Activated CD8-positive, alpha-beta memory T cell treated with anti-CD3 and anti-CD28 coated beads for 4 hours (primary cell): ENCODE measurements at regions not wholly inside any gene's neighbourhood (a gene's known extent, or its start where the extent isn't known, plus 50 kb on each side); places are given as distances from the start of the nearest gene placed in this dataset.
"Not testable (repeated sequence)": the region's sequence is repeated elsewhere in the genome, so short reads cannot be mapped to it uniquely, and the experiment has no call there.

Source experiments
- DNase-seq, 2 donors: peaks; one replicate each; pipeline ENCODE4 v3.0.0-alpha.2; 2020; ENCODE audit warnings: low read depth in 2 of 2

- DNase-seq, result no peak
Measured at GRCh38 chr19:33866696-33867095, 70.0 kb downstream of the KCTD15 start.

GRCh38 chr19:33868076-33868735 lies 71.5 kb downstream of the KCTD15 start:
- DNase-seq, result no peak

- DNase-seq, result no peak
Measured at GRCh38 chr19:33868788-33869412, 72.2 kb downstream of the KCTD15 start.

GRCh38 chr19:33870298-33870932 lies 73.7 kb downstream of the KCTD15 start:
- DNase-seq, result not testable (repeated sequence)

- no peak for DNase-seq
Measured at GRCh38 chr19:33871605-33872004, 74.9 kb downstream of the KCTD15 start.

- DNase-seq, result no peak
Measured at GRCh38 chr19:33872445-33873320, 76.0 kb downstream of the KCTD15 start.

GRCh38 chr19:33875071-33875470 lies 78.4 kb downstream of the KCTD15 start:
- no peak for DNase-seq

- no peak for DNase-seq
Measured at GRCh38 chr19:33876192-33876591, 79.5 kb downstream of the KCTD15 start.

- no peak for DNase-seq
Measured at GRCh38 chr19:33878030-33878544, 81.4 kb downstream of the KCTD15 start.

GRCh38 chr19:33878910-33879810 lies 82.5 kb downstream of the KCTD15 start:
- no peak for DNase-seq

GRCh38 chr19:33879818-33880575 lies 83.3 kb downstream of the KCTD15 start:
- DNase-seq, result no peak

GRCh38 chr19:33883859-33884519 lies 87.3 kb downstream of the KCTD15 start:
- DNase-seq, result no peak

- DNase-seq, result no peak
Measured at GRCh38 chr19:33885236-33885635, 88.6 kb downstream of the KCTD15 start.

- DNase-seq, result no peak
Measured at GRCh38 chr19:33887891-33888290, 91.2 kb downstream of the KCTD15 start.

- DNase-seq, result no peak
Measured at GRCh38 chr19:33888665-33889064, 92.0 kb downstream of the KCTD15 start.

- no peak for DNase-seq
Measured at GRCh38 chr19:33890569-33890968, 93.9 kb downstream of the KCTD15 start.

- DNase-seq, result no peak
Measured at GRCh38 chr19:33891773-33892172, 95.1 kb downstream of the KCTD15 start.

- DNase-seq, result no peak
Measured at GRCh38 chr19:33894787-33895186, 98.1 kb downstream of the KCTD15 start.

- no peak for DNase-seq
Measured at GRCh38 chr19:33895366-33895765, 98.7 kb downstream of the KCTD15 start.
